B cell (primary cell): ENCODE measurements at regions not wholly inside any gene's neighbourhood (a gene's known extent, or its start where the extent isn't known, plus 50 kb on each side); places are given as distances from the start of the nearest gene placed in this dataset.

Experiments
- ATAC-seq: fragments of 200-7000 bp; cut with Tn5 transposase; one replicate; pipeline ENCODE4 v1.10.0; 2021; ENCODE audit warnings: low read depth, mild to moderate bottlenecking, moderate number of reproducible peaks, moderate library complexity
- CTCF ChIA-PET: fragments of 350-600 bp; sonication (Branson Sonifier 250); formaldehyde crosslinking; loops from one replicate; lab custom pipeline; 2021; ENCODE audit warnings: antibody characterized with exemption, inconsistent platforms; lab: Charles Lee
- POLR2A ChIA-PET: fragments of 350-600 bp; sonication (Branson Sonifier 250); formaldehyde crosslinking; loops from one replicate; lab custom pipeline; 2021; ENCODE audit warnings: antibody characterized with exemption; lab: Charles Lee
- DNase-seq: peaks from one replicate; pipeline ENCODE4 v3.0.0; 2013
- H2AFZ ChIP-seq: 2 replicates; pipeline ENCODE4 v1.6.1; 2012; ENCODE audit warnings: mild to moderate bottlenecking, low read depth, low read length; ENCODE audit not compliant: insufficient read depth, poor library complexity, severe bottlenecking
- H3K27ac ChIP-seq, 2 donors: 1 replicate in 1 of 2; 2 replicates in 1 of 2; pipeline ENCODE4 v1.5.1; 2012 to 2013; ENCODE audit warnings: low read length in 2 of 2, mild to moderate bottlenecking in 2 of 2, moderate library complexity in 1 of 2
- H3K27me3 ChIP-seq, 4 experiments: fragments of 200-600 bp in 1 of 4; sonication (generic) in 1 of 4; replicated peaks in 1 of 4; 1 replicate in 2 of 4; 2 replicates in 2 of 4; pipeline versions ENCODE4 v1.6.1 to v1.7.0; 2013 to 2016; ENCODE audit warnings: low read length in 3 of 4, mild to moderate bottlenecking in 2 of 4, mixed read lengths in 1 of 4, moderate library complexity in 1 of 4; ENCODE audit not compliant: insufficient read depth in 4 of 4, control insufficient read depth in 3 of 4; ENCODE audit errors: control extremely low read depth in 1 of 4
- H3K36me3 ChIP-seq, 2 experiments: replicated peaks in 1 of 2; 1 replicate in 1 of 2; 2 replicates in 1 of 2; pipeline versions ENCODE4 v1.6.1 to v1.7.1; 2013; ENCODE audit warnings: low read length in 1 of 2; ENCODE audit not compliant: insufficient read depth in 2 of 2, control insufficient read depth in 1 of 2; ENCODE audit errors: control extremely low read depth in 1 of 2, extremely low read depth in 1 of 2
- H3K4me1 ChIP-seq, 2 donors: fragments of 200-600 bp in 1 of 2; sonication (generic) in 1 of 2; 1 replicate in 1 of 2; 2 replicates in 1 of 2; pipeline versions ENCODE4 v1.5.1 to v1.6.1; 2013 to 2017; ENCODE audit warnings: low read length in 2 of 2; ENCODE audit not compliant: control insufficient read depth in 2 of 2, insufficient read depth in 2 of 2
- H3K4me2 ChIP-seq: replicated peaks from 2 replicates; pipeline ENCODE3; 2012; ENCODE audit warnings: mild to moderate bottlenecking, low read depth, low read length; ENCODE audit not compliant: poor library complexity, severe bottlenecking
- H3K4me3 ChIP-seq, 5 experiments: fragments of 200-600 bp in 1 of 5; sonication (generic) in 1 of 5; 1 replicate in 3 of 5; 2 replicates in 2 of 5; pipeline versions ENCODE4 v1.5.1 to v1.7.0; 2011 to 2016; ENCODE audit warnings: low read length in 4 of 5, mild to moderate bottlenecking in 4 of 5, low read depth in 2 of 5, control low read depth in 1 of 5, moderate library complexity in 1 of 5; ENCODE audit not compliant: insufficient read depth in 1 of 5; ENCODE audit errors: control extremely low read depth in 1 of 5, extremely low read depth in 1 of 5
- H3K79me2 ChIP-seq: fragments of 200-600 bp; sonication (generic); one replicate; pipeline ENCODE4 v1.6.0; 2016; ENCODE audit warnings: low read length; ENCODE audit not compliant: control insufficient read depth, insufficient read depth
- H3K9ac ChIP-seq: fragments of 200-600 bp; sonication (generic); 2 replicates; pipeline ENCODE4 v1.6.1; 2017; ENCODE audit warnings: mild to moderate bottlenecking, low read length, moderate library complexity
- H3K9me3 ChIP-seq, 3 donors: one replicate each; pipeline versions ENCODE4 v1.6.1 to v1.7.1; 2013; ENCODE audit warnings: low read length in 2 of 3; ENCODE audit not compliant: control insufficient read depth in 2 of 3, insufficient read depth in 1 of 3; ENCODE audit errors: control extremely low read depth in 1 of 3
- H4K20me1 ChIP-seq: 2 replicates; pipeline ENCODE4 v1.6.0; 2012; ENCODE audit warnings: mild to moderate bottlenecking, low read length; ENCODE audit not compliant: insufficient read depth, control insufficient read depth, poor library complexity, severe bottlenecking
- H3K27ac Mint-ChIP-seq: one replicate; pipeline ENCODE4 v1.8.0; 2021; ENCODE audit warnings: mixed read lengths
- H3K27me3 Mint-ChIP-seq: one replicate; pipeline ENCODE4 v1.8.0; 2021; ENCODE audit warnings: mixed read lengths
- H3K4me1 Mint-ChIP-seq: one replicate; pipeline ENCODE4 v1.8.0; 2021; ENCODE audit warnings: mixed read lengths
- H3K4me3 Mint-ChIP-seq: one replicate; pipeline ENCODE4 v1.8.0; 2021; ENCODE audit warnings: mixed read lengths
- H3K9me3 Mint-ChIP-seq: one replicate; pipeline ENCODE4 v1.8.0; 2022; ENCODE audit warnings: mixed read lengths; ENCODE audit not compliant: insufficient read depth
- CTCF ChIP-seq: fragments of 200-600 bp; IDR thresholded peaks from one replicate; pipeline ENCODE4 v1.8.0; 2022; ENCODE audit warnings: antibody characterized with exemption, mild to moderate bottlenecking
- EZH2 ChIP-seq: IDR thresholded peaks from 2 replicates; pipeline ENCODE4 v1.6.1; 2012; ENCODE audit warnings: borderline replicate concordance, low read depth, mild to moderate bottlenecking, moderate library complexity, low read length; ENCODE audit not compliant: insufficient read depth, poor library complexity, severe bottlenecking
- WGBS: methylation state at CpG from one replicate; pipeline ENCODE4 v1.1.5; 2013; ENCODE audit warnings: missing lambda C conversion rate; ENCODE audit not compliant: insufficient coverage; 5-methylcytosine and 5-hydroxymethylcytosine counted together
- intact Hi-C: fragments of 100-400 bp; cut with micrococcal nuclease; formaldehyde crosslinking; loops from one replicate; pipeline ENCODE4 v1.10.0; 2022

GRCh38 chr4:167943872-167944505, 148.3 kb upstream of the ANXA10 start:
- Histone ChIP-seq H3K36me3 (no peaks in the 10 kb centered on the region), H3K4me1 (no peaks in the 10 kb centered on the region), H3K27me3 (no peaks in the 10 kb centered on the region), H3K27ac (no peak overlapping the region), H3K4me2 (no peak overlapping the region), H4K20me1 (no peaks in the 10 kb centered on the region), H3K79me2 (no peaks in the 10 kb centered on the region), H3K9ac (no peak overlapping the region), H3K9me3 (peaks cover 0 to 2% (median 0%) of the 10 kb centered on the region in 3 donors), H2AFZ (no peak overlapping the region), H3K4me3 (no peak overlapping the region)
- CTCF ChIA-PET = no interaction called here
- intact Hi-C loops = no loop called here
- TF ChIP-seq EZH2 = no peak
- TF ChIP-seq CTCF = no peak
- no peaks in the 10 kb centered on the region for H3K27me3 Mint-ChIP-seq
- POLR2A ChIA-PET = no interaction called here
- H3K4me3 Mint-ChIP-seq = no peak overlapping the region
- 60% methylated on average over 1 of the region's 3 CpGs for WGBS
- no peaks in the 10 kb centered on the region for H3K4me1 Mint-ChIP-seq
- no peak for DNase-seq
- no peak for ATAC-seq
- H3K9me3 Mint-ChIP-seq = peaks cover 2% of the 10 kb centered on the region
- H3K27ac Mint-ChIP-seq = no peak overlapping the region

- H3K36me3 ChIP-seq = no peaks in the 10 kb centered on the region
- no peaks in the 10 kb centered on the region for H3K27me3 ChIP-seq
- no peaks in the 10 kb centered on the region for H4K20me1 ChIP-seq
- no peak overlapping the region for H2AFZ ChIP-seq
- no peak overlapping the region for H3K4me3 ChIP-seq
- no peak overlapping the region for H3K27ac ChIP-seq
- H3K79me2 ChIP-seq = no peaks in the 10 kb centered on the region
- H3K9me3 ChIP-seq = peaks cover 0 to 2% (median 0%) of the 10 kb centered on the region in 3 donors
- H3K4me1 Mint-ChIP-seq = no peaks in the 10 kb centered on the region
- no peaks in the 10 kb centered on the region for H3K4me1 ChIP-seq
- H3K4me3 Mint-ChIP-seq = no peak overlapping the region
- peaks cover 2% of the 10 kb centered on the region for H3K9me3 Mint-ChIP-seq
- H3K4me2 ChIP-seq = no peak overlapping the region
- DNase-seq (no peak), ATAC-seq (no peak)
- ChIA-PET POLR2A (no interaction called here), CTCF (no interaction called here)
- intact Hi-C loops = no loop called here
- no peaks in the 10 kb centered on the region for H3K27me3 Mint-ChIP-seq
- WGBS = no CpG with 5 or more reads among the region's 2 CpGs
- no peak overlapping the region for H3K9ac ChIP-seq
- H3K27ac Mint-ChIP-seq = no peak overlapping the region
- no peak for TF ChIP-seq EZH2
- TF ChIP-seq CTCF = no peak
Observed at GRCh38 chr4:167944721-167945120, 147.6 kb upstream of the ANXA10 start.
